Activated CD8-positive, alpha-beta T cell treated with anti-CD3 and anti-CD28 coated beads, Interleukin-2, amount 10 ng/mL, durations not matched to agents 7 days and 5 days (primary cell): ENCODE measurements at regions not wholly inside any gene's neighbourhood (a gene's known extent, or its start where the extent isn't known, plus 50 kb on each side); places are given as distances from the start of the nearest gene placed in this dataset.

Experiments
- ATAC-seq: fragments of 150-1000 bp; cut with Tn5 transposase; one replicate; pipeline ENCODE4 v1.10.0; 2021; ENCODE audit warnings: moderate library complexity
- CTCF ChIA-PET: fragments of 350-600 bp; sonication (Branson Sonifier 250); formaldehyde crosslinking; loops from one replicate; lab custom pipeline; 2021; ENCODE audit warnings: antibody characterized with exemption; lab: Charles Lee
- POLR2A ChIA-PET: fragments of 350-600 bp; sonication (Branson Sonifier 250); formaldehyde crosslinking; loops from one replicate; lab custom pipeline; 2021; ENCODE audit warnings: antibody characterized with exemption; lab: Charles Lee
- DNase-seq: peaks from one replicate; pipeline ENCODE4 v3.0.0-alpha.2; 2020
- H3K27ac Mint-ChIP-seq: one replicate; pipeline ENCODE4 v1.8.0; 2021; ENCODE audit warnings: mild to moderate bottlenecking, mixed read lengths
- H3K27me3 Mint-ChIP-seq: one replicate; pipeline ENCODE4 v1.8.0; 2021; ENCODE audit warnings: low read depth, mixed read lengths
- H3K36me3 Mint-ChIP-seq: one replicate; pipeline ENCODE4 v1.8.0; 2021; ENCODE audit warnings: low read depth, mixed read lengths
- H3K4me1 Mint-ChIP-seq: one replicate; pipeline ENCODE4 v1.8.0; 2021; ENCODE audit warnings: low read depth, mixed read lengths
- H3K4me3 Mint-ChIP-seq: one replicate; pipeline ENCODE4 v1.8.0; 2021; ENCODE audit warnings: mild to moderate bottlenecking, mixed read lengths
- H3K9me3 Mint-ChIP-seq: one replicate; pipeline ENCODE4 v1.8.0; 2022; ENCODE audit warnings: mixed read lengths; ENCODE audit not compliant: insufficient read depth

- peaks cover 7% of the 10 kb centered on the region for H3K4me1 Mint-ChIP-seq
- peak overlapping the region; percentile 63 for H3K27ac Mint-ChIP-seq
- CTCF ChIA-PET: no interaction called here
- H3K9me3 Mint-ChIP-seq: no peaks in the 10 kb centered on the region
- H3K27me3 Mint-ChIP-seq: peaks cover 24% of the 10 kb centered on the region
- POLR2A ChIA-PET: no interaction called here
- no peaks in the 10 kb centered on the region for H3K36me3 Mint-ChIP-seq
- ATAC-seq (no peak), DNase-seq (no peak)
- H3K4me3 Mint-ChIP-seq: no peak overlapping the region
These were observed 76.5 kb upstream of the EGLN3 start for GRCh38 chr14:34027130-34027989.

GRCh38 chr14:34025325-34026017 lies 74.6 kb upstream of the EGLN3 start:
- Mint-ChIP-seq H3K4me3 (no peak overlapping the region), H3K27me3 (peaks cover 17% of the 10 kb centered on the region), H3K36me3 (no peaks in the 10 kb centered on the region), H3K4me1 (peaks cover 7% of the 10 kb centered on the region), H3K9me3 (no peaks in the 10 kb centered on the region), H3K27ac (no peak overlapping the region)
- POLR2A ChIA-PET: no interaction called here
- no peak for DNase-seq
- no peak for ATAC-seq
- CTCF ChIA-PET: interaction anchor here (0.7 to 1.2 kb wide), 2 partner anchors 73 to 297 kb away, joined by 3 read pairs; no protein-coding TSS in a partner anchor

- Mint-ChIP-seq H3K9me3 (no peaks in the 10 kb centered on the region), H3K27me3 (peaks cover 18% of the 10 kb centered on the region), H3K4me3 (no peak overlapping the region), H3K36me3 (peaks cover under 1% of the 10 kb centered on the region), H3K4me1 (peaks cover 7% of the 10 kb centered on the region), H3K27ac (no peak overlapping the region)
- DNase-seq (no peak), ATAC-seq (no peak)
- POLR2A ChIA-PET: no interaction called here
- CTCF ChIA-PET: interaction anchor here (0.7 to 1.2 kb wide), 2 partner anchors 74 to 298 kb away, joined by 3 read pairs; no protein-coding TSS in a partner anchor
These were observed 73.9 kb upstream of the EGLN3 start for GRCh38 chr14:34024768-34025144.

GRCh38 chr14:34023824-34024767 lies 73.2 kb upstream of the EGLN3 start:
- ATAC-seq: no peak
- H3K27ac Mint-ChIP-seq: no peak overlapping the region
- H3K27me3 Mint-ChIP-seq: peaks cover 20% of the 10 kb centered on the region
- H3K4me1 Mint-ChIP-seq: peaks cover 12% of the 10 kb centered on the region
- no peak overlapping the region for H3K4me3 Mint-ChIP-seq
- POLR2A ChIA-PET: no interaction called here
- no peaks in the 10 kb centered on the region for H3K9me3 Mint-ChIP-seq
- CTCF ChIA-PET: interaction anchor here (1.2 kb wide), 1 partner anchor 299 kb away, joined by 3 read pairs; no protein-coding TSS in a partner anchor
- DNase-seq: no peak
- H3K36me3 Mint-ChIP-seq: peaks cover 1% of the 10 kb centered on the region

GRCh38 chr14:34021096-34021495 lies 70.2 kb upstream of the EGLN3 start:
- H3K36me3 Mint-ChIP-seq: peaks cover 4% of the 10 kb centered on the region
- H3K27me3 Mint-ChIP-seq: peaks cover 19% of the 10 kb centered on the region
- no peak overlapping the region for H3K4me3 Mint-ChIP-seq
- DNase-seq (no peak), ATAC-seq (no peak)
- no peak overlapping the region for H3K27ac Mint-ChIP-seq
- H3K9me3 Mint-ChIP-seq: no peaks in the 10 kb centered on the region
- peaks cover 27% of the 10 kb centered on the region for H3K4me1 Mint-ChIP-seq
- POLR2A ChIA-PET: no interaction called here
- CTCF ChIA-PET: interaction anchor here (1.4 kb wide), 1 partner anchor 17 kb away, joined by 3 read pairs; no protein-coding TSS in a partner anchor

- peak overlapping the region; percentile 26 for H3K27ac Mint-ChIP-seq
These were observed 69.1 kb upstream of the EGLN3 start for GRCh38 chr14:34020014-34020413.

GRCh38 chr14:34018564-34019244 lies 67.8 kb upstream of the EGLN3 start:
- peaks cover 12% of the 10 kb centered on the region for H3K27me3 Mint-ChIP-seq
- peak; percentile 80 for ATAC-seq
- POLR2A ChIA-PET: interaction anchor here (0.8 to 1.3 kb wide), 3 partner anchors 12 to 25 kb away, joined by 3 to 5 read pairs (median 4); no protein-coding TSS in a partner anchor
- H3K4me1 Mint-ChIP-seq: peaks cover 43% of the 10 kb centered on the region
- CTCF ChIA-PET: interaction anchor here (1.2 kb wide), 2 partner anchors 25 to 80 kb away, joined by 3 to 4 read pairs; no protein-coding TSS in a partner anchor
- H3K4me3 Mint-ChIP-seq: peak overlapping the region; percentile 71
- no peaks in the 10 kb centered on the region for H3K9me3 Mint-ChIP-seq
- H3K36me3 Mint-ChIP-seq: peaks cover 6% of the 10 kb centered on the region
- H3K27ac Mint-ChIP-seq: peak overlapping the region; percentile 91
- DNase-seq: peak; percentile 30

More at GRCh38 chr14:34020014-34020413, 69.1 kb upstream of the EGLN3 start:
- DNase-seq (no peak), ATAC-seq (no peak)
- Mint-ChIP-seq H3K9me3 (no peaks in the 10 kb centered on the region), H3K4me1 (peaks cover 31% of the 10 kb centered on the region), H3K27me3 (peaks cover 19% of the 10 kb centered on the region), H3K36me3 (peaks cover 4% of the 10 kb centered on the region), H3K4me3 (peak overlapping the region; percentile 71)
- CTCF ChIA-PET: interaction anchor here (1.4 kb wide), 1 partner anchor 18 kb away, joined by 3 read pairs; no protein-coding TSS in a partner anchor
- POLR2A ChIA-PET: no interaction called here

GRCh38 chr14:34018125-34018524 lies 67.3 kb upstream of the EGLN3 start:
- Mint-ChIP-seq H3K4me3 (peak overlapping the region; percentile 71), H3K9me3 (no peaks in the 10 kb centered on the region), H3K27ac (peak overlapping the region; percentile 91), H3K27me3 (peaks cover 12% of the 10 kb centered on the region), H3K36me3 (peaks cover 8% of the 10 kb centered on the region), H3K4me1 (peaks cover 48% of the 10 kb centered on the region)
- DNase-seq (peak; percentile 30), ATAC-seq (peak; percentile 66)
- ChIA-PET POLR2A (interaction anchor here (0.8 to 1.3 kb wide), 3 partner anchors 13 to 26 kb away, joined by 3 to 5 read pairs (median 4); no protein-coding TSS in a partner anchor), CTCF (interaction anchor here (1.2 kb wide), 1 partner anchor 25 kb away, joined by 3 read pairs; no protein-coding TSS in a partner anchor)

- no peak for ATAC-seq
- POLR2A ChIA-PET: interaction anchor here (0.5 kb wide), 1 partner anchor 29 kb away, joined by 3 read pairs; no protein-coding TSS in a partner anchor
- H3K27me3 Mint-ChIP-seq: peaks cover 13% of the 10 kb centered on the region
These were observed 64.5 kb upstream of the EGLN3 start for GRCh38 chr14:34015383-34015782.

GRCh38 chr14:34014936-34015335 lies 64.1 kb upstream of the EGLN3 start:
- peak overlapping the region; percentile 7 for H3K27ac Mint-ChIP-seq
- ATAC-seq: no peak
- ChIA-PET CTCF (no interaction called here), POLR2A (interaction anchor here (0.5 kb wide), 1 partner anchor 29 kb away, joined by 3 read pairs; no protein-coding TSS in a partner anchor)
- peaks cover 28% of the 10 kb centered on the region for H3K36me3 Mint-ChIP-seq
- H3K27me3 Mint-ChIP-seq: peaks cover 16% of the 10 kb centered on the region
- H3K4me3 Mint-ChIP-seq: no peak overlapping the region
- no peak for DNase-seq
- H3K4me1 Mint-ChIP-seq: peaks cover 58% of the 10 kb centered on the region
- H3K9me3 Mint-ChIP-seq: peaks cover 3% of the 10 kb centered on the region

More at GRCh38 chr14:34015383-34015782, 64.5 kb upstream of the EGLN3 start:
- Mint-ChIP-seq H3K36me3 (peaks cover 24% of the 10 kb centered on the region), H3K4me3 (no peak overlapping the region), H3K9me3 (peaks cover 3% of the 10 kb centered on the region), H3K4me1 (peaks cover 58% of the 10 kb centered on the region), H3K27ac (no peak overlapping the region)
- DNase-seq: no peak
- CTCF ChIA-PET: no interaction called here
